Keratinocyte (primary cell): ENCODE measurements at regions not wholly inside any gene's neighbourhood (a gene's known extent, or its start where the extent isn't known, plus 50 kb on each side); places are given as distances from the start of the nearest gene placed in this dataset.

Source experiments
- DNase-seq: peaks from one replicate; pipeline ENCODE4 v3.0.0-alpha.2; 2011; ENCODE audit warnings: low read depth, missing footprints, low spot score
- FAIRE-seq: peaks from 2 replicates; lab custom pipeline; 2011; peaks lifted over from hg19 to GRCh38; lab: Jason Lieb, UNC
- H2AFZ ChIP-seq: 2 replicates; pipeline ENCODE4 v1.6.0; 2012; ENCODE audit warnings: low read length, control low read depth, inconsistent platforms; ENCODE audit not compliant: control insufficient read depth
- H3K27ac ChIP-seq: 2 replicates; pipeline ENCODE4 v1.5.1; 2011; ENCODE audit warnings: low read length; ENCODE audit not compliant: control insufficient read depth, insufficient read depth
- H3K27me3 ChIP-seq: 3 replicates; pipeline ENCODE4 v1.6.0; 2011; ENCODE audit warnings: low read length; ENCODE audit not compliant: control insufficient read depth, insufficient read depth; ENCODE audit errors: extremely low read depth
- H3K36me3 ChIP-seq, 2 experiments: 2 replicates in 1 of 2; 3 replicates in 1 of 2; pipeline ENCODE4 v1.5.1; 2011; ENCODE audit warnings: low read length in 2 of 2, mild to moderate bottlenecking in 1 of 2; ENCODE audit not compliant: control insufficient read depth in 2 of 2, insufficient read depth in 2 of 2; ENCODE audit errors: extremely low read depth in 1 of 2
- H3K4me1 ChIP-seq: 3 replicates; pipeline ENCODE4 v1.5.1; 2011; ENCODE audit warnings: low read length; ENCODE audit not compliant: control insufficient read depth, insufficient read depth; ENCODE audit errors: extremely low read depth
- H3K4me2 ChIP-seq: 3 replicates; pipeline ENCODE4 v1.6.0; 2011; ENCODE audit warnings: low read depth, low read length; ENCODE audit not compliant: control insufficient read depth, insufficient read depth; ENCODE audit errors: extremely low read depth
- H3K4me3 ChIP-seq, 3 experiments: fragments of 200-600 bp in 1 of 3; sonication (generic) in 1 of 3; 2 replicates in 2 of 3; 3 replicates in 1 of 3; pipeline ENCODE4 v1.5.1; 2011 to 2016; ENCODE audit warnings: low read length in 3 of 3, mild to moderate bottlenecking in 3 of 3, control low read depth in 2 of 3, inconsistent platforms in 1 of 3, low read depth in 1 of 3, mixed read lengths in 1 of 3, mixed run types in 1 of 3, moderate library complexity in 1 of 3; ENCODE audit not compliant: control insufficient read depth in 2 of 3, insufficient read depth in 2 of 3; ENCODE audit errors: extremely low read depth in 1 of 3
- H3K79me2 ChIP-seq: 2 replicates; pipeline ENCODE4 v1.6.0; 2012; ENCODE audit warnings: low read length; ENCODE audit not compliant: control insufficient read depth, insufficient read depth
- H3K9ac ChIP-seq: 3 replicates; pipeline ENCODE4 v1.6.0; 2011; ENCODE audit warnings: low read length; ENCODE audit not compliant: control insufficient read depth, insufficient read depth; ENCODE audit errors: extremely low read depth
- H3K9me1 ChIP-seq: 3 replicates; pipeline ENCODE4 v1.6.0; 2011; ENCODE audit warnings: low read length; ENCODE audit not compliant: control insufficient read depth, insufficient read depth; ENCODE audit errors: extremely low read depth
- H3K9me3 ChIP-seq: 2 replicates; pipeline ENCODE4 v1.5.1; 2012; ENCODE audit warnings: low read depth, low read length; ENCODE audit not compliant: control insufficient read depth
- H4K20me1 ChIP-seq: 3 replicates; pipeline ENCODE4 v1.6.0; 2011; ENCODE audit warnings: low read length; ENCODE audit not compliant: control insufficient read depth, insufficient read depth; ENCODE audit errors: extremely low read depth
- CTCF ChIP-seq, 3 experiments: IDR thresholded peaks in 1 of 3; conservative IDR thresholded peaks in 1 of 3; optimal IDR thresholded peaks in 1 of 3; 2 replicates in 2 of 3; 3 replicates in 1 of 3; pipeline versions ENCODE3 to v1.5.1; 2011; ENCODE audit warnings: low read length in 3 of 3, mild to moderate bottlenecking in 3 of 3, moderate library complexity in 2 of 3, control low read depth in 1 of 3, inconsistent platforms in 1 of 3; ENCODE audit not compliant: insufficient read depth in 2 of 3; ENCODE audit errors: extremely low read depth in 1 of 3
- EZH2 ChIP-seq: IDR thresholded peaks from one replicate; pipeline ENCODE4 v1.6.1; 2012; ENCODE audit warnings: inconsistent platforms, mild to moderate bottlenecking, low read length, moderate library complexity
- dilution Hi-C: fragments of 300-500 bp; cut with MboI; formaldehyde crosslinking; loops from one replicate; pipeline ENCODE4 v1.7.0; 2020; ENCODE audit warnings: low sequenced_read_pairs; ENCODE audit not compliant: extremely low pct_ligation_motif_present

DNA sequence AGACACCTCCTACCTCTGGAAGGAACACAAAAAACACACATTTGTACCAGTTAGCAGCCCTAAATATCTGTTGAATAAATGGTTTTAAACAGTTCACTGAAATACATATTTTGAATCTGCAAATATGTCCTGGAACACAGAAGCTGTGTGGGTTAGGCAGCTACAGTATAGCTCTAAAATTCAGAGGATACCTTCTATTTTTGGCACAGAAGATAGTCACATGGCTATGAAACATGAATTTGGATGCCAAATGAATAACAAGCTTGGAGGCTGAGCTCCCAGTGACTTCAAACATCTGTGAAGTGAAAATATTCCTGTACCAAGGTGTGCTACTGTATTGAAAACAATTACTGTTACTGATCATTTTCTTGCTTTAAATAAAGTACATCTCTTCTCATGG, 391.5 kb upstream of the ADGRL2 start:
- no peak overlapping the region for H2AFZ ChIP-seq
- no peaks in the 10 kb centered on the region for H3K4me1 ChIP-seq
- no peak overlapping the region for H3K4me2 ChIP-seq
- TF ChIP-seq EZH2 = no peak
- TF ChIP-seq CTCF (optimal IDR thresholded peaks at IDR 0.05 in 1 of 3, IDR thresholded peaks at IDR 0.05 in 1 of 3, conservative IDR thresholded peaks at IDR 0.05 in 1 of 3; ENCODE audit: extremely low read depth in 1 of 3, insufficient read depth in 2 of 3, low read length in 3 of 3) = no peak
- dilution Hi-C loops = no loop called here
- DNase-seq = no peak
- H3K9me1 ChIP-seq = no peaks in the 10 kb centered on the region
- no peaks in the 10 kb centered on the region for H4K20me1 ChIP-seq
- no peaks in the 10 kb centered on the region for H3K36me3 ChIP-seq
- no peaks in the 10 kb centered on the region for H3K9me3 ChIP-seq
- no peak for FAIRE-seq
- no peaks in the 10 kb centered on the region for H3K79me2 ChIP-seq
- H3K9ac ChIP-seq = no peak overlapping the region
- H3K27ac ChIP-seq = no peak overlapping the region
- no peak overlapping the region for H3K4me3 ChIP-seq
- H3K27me3 ChIP-seq = no peaks in the 10 kb centered on the region

- no peak overlapping the region for H3K9ac ChIP-seq
- H3K4me1 ChIP-seq = no peaks in the 10 kb centered on the region
- no peak overlapping the region for H3K4me3 ChIP-seq
- no peaks in the 10 kb centered on the region for H3K36me3 ChIP-seq
- no peak overlapping the region for H3K4me2 ChIP-seq
- no peak for DNase-seq
- no peaks in the 10 kb centered on the region for H3K9me1 ChIP-seq
- dilution Hi-C loops = no loop called here
- no peak for FAIRE-seq
- H2AFZ ChIP-seq = no peak overlapping the region
- no peaks in the 10 kb centered on the region for H3K79me2 ChIP-seq
- H4K20me1 ChIP-seq = no peaks in the 10 kb centered on the region
- H3K9me3 ChIP-seq = no peaks in the 10 kb centered on the region
- no peak overlapping the region for H3K27ac ChIP-seq
- no peaks in the 10 kb centered on the region for H3K27me3 ChIP-seq
- TF ChIP-seq CTCF (optimal IDR thresholded peaks at IDR 0.05 in 1 of 3, IDR thresholded peaks at IDR 0.05 in 1 of 3, conservative IDR thresholded peaks at IDR 0.05 in 1 of 3; ENCODE audit: extremely low read depth in 1 of 3, insufficient read depth in 2 of 3, low read length in 3 of 3) (no peak), EZH2 (no peak)
Measured at GRCh38 chr1:81408419-81408818, 392.3 kb upstream of the ADGRL2 start.
